Epidermal melanocyte (primary cell): ENCODE measurements at regions not wholly inside any gene's neighbourhood (a gene's known extent, or its start where the extent isn't known, plus 50 kb on each side); places are given as distances from the start of the nearest gene placed in this dataset.
"Not testable (repeated sequence)": the region's sequence is repeated elsewhere in the genome, so short reads cannot be mapped to it uniquely, and the experiment has no call there.

Experiments
- DNase-seq: peaks from one replicate; pipeline ENCODE4 v3.0.0; 2011; ENCODE audit warnings: low spot score; ENCODE audit not compliant: insufficient read length

GRCh38 chr7:142443216-142444010, 185.6 kb upstream of the PRSS58 start:
- no peak for DNase-seq

GRCh38 chr7:142442396-142442795, 184.5 kb upstream of the PRSS58 start:
- DNase-seq = no peak

- DNase-seq = no peak
Measured at GRCh38 chr7:142440906-142441411, 183.1 kb upstream of the PRSS58 start.

- no peak for DNase-seq
Measured at GRCh38 chr7:142440219-142440905, 182.5 kb upstream of the PRSS58 start.

- no peak for DNase-seq
Measured at GRCh38 chr7:142439739-142440138, 181.9 kb upstream of the PRSS58 start.

- DNase-seq = no peak
Measured at GRCh38 chr7:142438923-142439515, 181.2 kb upstream of the PRSS58 start.

GRCh38 chr7:142438235-142438922, 180.5 kb upstream of the PRSS58 start:
- no peak for DNase-seq

- no peak for DNase-seq
Measured at GRCh38 chr7:142437741-142438140, 179.9 kb upstream of the PRSS58 start.

- DNase-seq = no peak
Measured at GRCh38 chr7:142436601-142437000, 178.7 kb upstream of the PRSS58 start.

- DNase-seq = not testable (repeated sequence)
Measured at GRCh38 chr7:142435606-142436005, 177.7 kb upstream of the PRSS58 start.

- no peak for DNase-seq
Measured at GRCh38 chr7:142434666-142435167, 176.9 kb upstream of the PRSS58 start.

- not testable (repeated sequence) for DNase-seq
Measured at GRCh38 chr7:142434133-142434532, 176.3 kb upstream of the PRSS58 start.

- no peak for DNase-seq
Measured at GRCh38 chr7:142432377-142432776, 174.5 kb upstream of the PRSS58 start.

GRCh38 chr7:142431491-142431890, 173.6 kb upstream of the PRSS58 start:
- DNase-seq = no peak

- DNase-seq = no peak
Measured at GRCh38 chr7:142428094-142428493, 170.2 kb upstream of the PRSS58 start.

- DNase-seq = no peak
Measured at GRCh38 chr7:142425281-142425680, 167.4 kb upstream of the PRSS58 start.

- DNase-seq = no peak
Measured at GRCh38 chr7:142422621-142423020, 164.8 kb upstream of the PRSS58 start.

- DNase-seq = no peak
Measured at GRCh38 chr7:142420554-142421362, 162.9 kb upstream of the PRSS58 start.

GRCh38 chr7:142418326-142418725, 160.5 kb upstream of the PRSS58 start:
- DNase-seq = no peak

GRCh38 chr7:142414915-142415314, 157.1 kb upstream of the PRSS58 start:
- no peak for DNase-seq

- DNase-seq = no peak
Measured at GRCh38 chr7:142414135-142414534, 156.3 kb upstream of the PRSS58 start.
